ENCODE measurements at regions not wholly inside any gene's neighbourhood (a gene's known extent, or its start where the extent isn't known, plus 50 kb on each side); places are given as distances from the start of the nearest gene placed in this dataset.

GRCh38 chr5:159713773-159714172, 202.5 kb upstream of the ADRA1B start:
- TF ChIP-seq CTCF (IDR thresholded peaks at IDR 0.05) (no peak), POLR2A (IDR thresholded peaks at IDR 0.05) (no peak)
